ENCODE measurements at regions not wholly inside any gene's neighbourhood (a gene's known extent, or its start where the extent isn't known, plus 50 kb on each side); places are given as distances from the start of the nearest gene placed in this dataset.

- H3K9me3 Mint-ChIP-seq, result peaks cover 5% of the 10 kb centered on the region
- DNase-seq (ENCODE audit: low spot score in 2 of 2) (no peak), ATAC-seq (no peak)
- H3K4me1 Mint-ChIP-seq, result no peaks in the 10 kb centered on the region
- no peaks in the 10 kb centered on the region for H3K36me3 Mint-ChIP-seq
- H3K4me3 Mint-ChIP-seq, result no peak overlapping the region
- H3K27ac Mint-ChIP-seq, result no peak overlapping the region
These were observed 571.9 kb downstream of the NYAP2 start for GRCh38 chr2:225971433-225971832.

DNA sequence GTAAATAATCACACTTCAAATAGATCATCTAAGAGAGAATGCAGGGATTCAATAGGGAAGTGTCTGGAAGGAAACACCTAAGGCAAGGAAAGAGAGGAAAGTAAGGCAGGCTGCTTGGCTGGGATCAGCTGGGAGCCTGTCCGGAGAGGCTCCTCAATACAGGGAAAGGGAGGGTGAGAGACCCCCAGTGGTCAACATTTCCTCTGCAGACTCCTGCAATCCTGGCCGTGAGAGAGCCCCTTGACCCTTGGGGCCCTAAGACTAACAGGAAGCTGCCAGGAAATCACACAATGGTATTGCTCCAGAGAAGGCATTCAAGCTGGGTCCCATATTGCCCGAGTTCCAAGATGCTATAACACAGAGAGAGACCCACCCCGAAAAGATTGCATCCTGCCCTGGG lies 549.4 kb downstream of the NYAP2 start:
- Mint-ChIP-seq H3K36me3 (no peaks in the 10 kb centered on the region), H3K4me1 (no peaks in the 10 kb centered on the region), H3K9me3 (peaks cover 12% of the 10 kb centered on the region), H3K4me3 (no peak overlapping the region), H3K27ac (no peak overlapping the region)
- ATAC-seq (no peak), DNase-seq (ENCODE audit: low spot score in 2 of 2) (no peak)

- no peak overlapping the region for H3K4me3 Mint-ChIP-seq
- peaks cover 9% of the 10 kb centered on the region for H3K9me3 Mint-ChIP-seq
- no peak for ATAC-seq
- H3K27ac Mint-ChIP-seq, result no peak overlapping the region
- H3K4me1 Mint-ChIP-seq, result no peaks in the 10 kb centered on the region
- H3K36me3 Mint-ChIP-seq, result no peaks in the 10 kb centered on the region
- DNase-seq (ENCODE audit: low spot score in 2 of 2), result no peak
These were observed 539.5 kb downstream of the NYAP2 start for GRCh38 chr2:225938991-225939390.

DNA sequence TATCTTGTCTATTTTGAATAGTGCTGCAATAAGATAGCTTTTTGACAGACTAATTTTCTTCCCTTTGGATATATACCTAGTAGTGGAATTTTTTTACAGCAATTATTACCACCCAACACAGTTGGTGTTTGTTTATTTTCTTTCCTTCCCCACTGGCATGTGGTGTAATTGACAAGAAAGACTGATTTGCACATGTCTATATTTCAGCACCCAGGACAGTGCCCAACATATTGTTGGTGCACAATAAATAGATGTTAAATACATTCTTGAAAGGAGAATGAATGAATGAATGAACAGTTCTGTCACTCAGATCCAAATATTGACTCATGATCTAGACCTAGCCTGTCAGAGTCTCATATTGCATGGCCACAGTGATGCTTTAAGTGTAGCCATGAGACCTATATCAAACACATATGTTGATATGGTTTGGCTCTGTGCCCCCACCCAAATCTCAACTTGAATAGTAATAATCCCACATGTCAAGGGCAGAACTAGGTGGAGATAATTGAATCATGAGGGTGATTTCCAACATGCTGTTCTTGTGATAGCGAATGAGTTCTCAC lies 538.2 kb downstream of the NYAP2 start:
- DNase-seq (ENCODE audit: low spot score in 2 of 2) (no peak), ATAC-seq (no peak)
- H3K4me1 Mint-ChIP-seq, result no peaks in the 10 kb centered on the region
- no peak overlapping the region for H3K4me3 Mint-ChIP-seq
- peaks cover 9% of the 10 kb centered on the region for H3K9me3 Mint-ChIP-seq
- no peak overlapping the region for H3K27ac Mint-ChIP-seq
- no peaks in the 10 kb centered on the region for H3K36me3 Mint-ChIP-seq

GRCh38 chr2:225932811-225933413 lies 533.4 kb downstream of the NYAP2 start:
- Mint-ChIP-seq H3K4me1 (no peaks in the 10 kb centered on the region), H3K36me3 (no peaks in the 10 kb centered on the region), H3K27ac (no peak overlapping the region), H3K4me3 (no peak overlapping the region), H3K9me3 (peaks cover 11% of the 10 kb centered on the region)
- ATAC-seq (no peak), DNase-seq (ENCODE audit: low spot score in 2 of 2) (no peak)

- ATAC-seq (no peak), DNase-seq (ENCODE audit: low spot score in 2 of 2) (no peak)
- Mint-ChIP-seq H3K36me3 (no peaks in the 10 kb centered on the region), H3K4me1 (no peaks in the 10 kb centered on the region), H3K4me3 (no peak overlapping the region), H3K27ac (no peak overlapping the region), H3K9me3 (peaks cover 6% of the 10 kb centered on the region)
These were observed 531.2 kb downstream of the NYAP2 start for GRCh38 chr2:225930687-225931086.

DNA sequence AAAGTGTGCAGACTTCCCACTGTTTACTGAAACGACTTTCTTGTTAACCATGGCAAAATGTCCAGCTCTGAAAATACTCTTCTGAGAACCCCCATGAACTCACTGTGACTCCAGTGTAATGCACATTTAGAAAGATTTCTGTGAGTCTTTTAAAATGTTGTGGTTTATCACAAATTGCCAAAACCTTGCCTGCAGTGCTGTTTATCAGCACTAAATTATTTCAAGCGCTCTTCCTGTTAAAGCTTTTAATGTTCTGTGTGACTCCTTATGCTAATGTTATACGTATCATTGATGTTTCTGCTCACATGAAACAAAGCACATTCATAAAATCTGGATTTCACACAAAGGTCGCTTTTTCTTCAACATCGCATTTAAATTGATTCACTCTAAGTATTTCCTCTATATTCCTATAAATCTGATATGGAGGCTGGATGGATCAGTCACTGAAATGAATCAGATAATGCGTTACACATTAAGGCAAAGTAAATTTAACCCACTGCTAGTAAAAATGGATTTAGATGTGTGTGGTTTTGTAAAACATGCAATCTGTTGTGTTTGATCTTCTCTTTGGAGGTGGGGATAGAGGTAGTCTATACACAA lies 521.2 kb downstream of the NYAP2 start:
- no peaks in the 10 kb centered on the region for H3K4me1 Mint-ChIP-seq
- no peaks in the 10 kb centered on the region for H3K36me3 Mint-ChIP-seq
- H3K4me3 Mint-ChIP-seq, result no peak overlapping the region
- no peak for ATAC-seq
- H3K27ac Mint-ChIP-seq, result no peak overlapping the region
- no peak for DNase-seq (ENCODE audit: low spot score in 2 of 2)
- H3K9me3 Mint-ChIP-seq, result peaks cover 5% of the 10 kb centered on the region

- Mint-ChIP-seq H3K4me3 (no peak overlapping the region), H3K9me3 (peaks cover 5% of the 10 kb centered on the region), H3K36me3 (no peaks in the 10 kb centered on the region), H3K4me1 (no peaks in the 10 kb centered on the region), H3K27ac (no peak overlapping the region)
- ATAC-seq, result no peak
- no peak for DNase-seq (ENCODE audit: low spot score in 2 of 2)
These were observed 517.2 kb downstream of the NYAP2 start for GRCh38 chr2:225916692-225917091.

GRCh38 chr2:225911019-225911418 lies 511.5 kb downstream of the NYAP2 start:
- no peak overlapping the region for H3K27ac Mint-ChIP-seq
- no peaks in the 10 kb centered on the region for H3K36me3 Mint-ChIP-seq
- H3K9me3 Mint-ChIP-seq, result no peaks in the 10 kb centered on the region
- no peaks in the 10 kb centered on the region for H3K4me1 Mint-ChIP-seq
- no peak overlapping the region for H3K4me3 Mint-ChIP-seq
- DNase-seq (ENCODE audit: low spot score in 2 of 2) (no peak), ATAC-seq (no peak)

DNA sequence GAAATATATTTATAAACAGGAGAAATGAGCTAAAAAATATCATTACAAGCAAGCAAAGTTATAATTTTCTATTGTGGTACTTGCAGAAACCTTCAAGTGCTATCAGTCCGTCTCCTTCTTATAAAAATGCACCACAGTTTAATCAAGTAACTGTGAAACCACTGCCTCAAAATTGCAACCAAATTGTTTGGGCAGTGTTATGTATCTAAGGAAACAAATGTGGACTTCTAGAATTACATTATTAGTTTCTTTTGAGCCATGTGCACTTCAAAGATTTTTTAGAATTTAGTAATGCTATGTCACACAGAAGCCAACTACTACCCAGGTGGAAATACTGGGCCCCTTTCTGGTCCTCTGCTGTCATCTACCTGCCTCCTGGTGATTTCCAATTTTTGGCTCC lies 495.6 kb downstream of the NYAP2 start:
- H3K27ac Mint-ChIP-seq, result no peak overlapping the region
- ATAC-seq (no peak), DNase-seq (ENCODE audit: low spot score in 2 of 2) (no peak)
- H3K9me3 Mint-ChIP-seq, result no peaks in the 10 kb centered on the region
- no peaks in the 10 kb centered on the region for H3K36me3 Mint-ChIP-seq
- no peak overlapping the region for H3K4me3 Mint-ChIP-seq
- no peaks in the 10 kb centered on the region for H3K4me1 Mint-ChIP-seq

DNA sequence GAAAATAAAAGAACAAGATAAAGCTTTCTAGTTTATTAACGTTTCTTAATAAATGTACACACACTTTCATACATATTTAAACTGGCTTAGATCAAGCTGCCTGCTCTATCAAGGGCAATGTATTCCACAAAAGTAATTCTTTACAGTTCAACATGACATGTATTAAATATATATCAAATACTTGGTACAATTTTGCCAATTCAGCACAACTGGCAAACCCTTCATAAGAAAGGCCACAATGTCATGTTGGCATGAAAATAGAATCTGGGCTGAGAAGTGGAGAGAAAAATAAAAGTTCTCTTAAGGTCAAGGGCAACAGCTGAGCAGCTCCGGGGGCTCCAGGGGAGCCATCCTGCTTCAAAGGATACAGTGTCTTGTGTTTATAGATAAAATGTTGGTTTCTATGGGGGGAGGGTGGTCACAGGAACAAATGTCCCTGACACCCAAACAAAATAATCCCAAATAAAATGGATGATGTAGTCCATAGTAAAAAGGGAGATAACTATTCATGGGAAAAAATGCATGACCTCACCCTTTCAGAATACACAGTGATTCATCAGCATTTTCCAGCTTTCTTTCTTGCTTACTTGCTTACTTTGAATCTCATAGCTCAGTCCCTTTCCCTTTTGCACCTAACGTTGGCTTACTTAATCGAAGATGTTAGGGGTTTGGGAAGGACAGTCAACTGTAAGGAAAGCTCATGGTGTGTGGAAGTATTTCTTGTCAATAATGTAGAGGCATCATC lies 494.9 kb downstream of the NYAP2 start:
- Mint-ChIP-seq H3K4me3 (no peak overlapping the region), H3K4me1 (no peaks in the 10 kb centered on the region), H3K27ac (no peak overlapping the region), H3K9me3 (no peaks in the 10 kb centered on the region), H3K36me3 (no peaks in the 10 kb centered on the region)
- DNase-seq (ENCODE audit: low spot score in 2 of 2) (no peak), ATAC-seq (no peak)

- H3K9me3 Mint-ChIP-seq, result no peaks in the 10 kb centered on the region
- H3K4me3 Mint-ChIP-seq, result no peak overlapping the region
- H3K4me1 Mint-ChIP-seq, result no peaks in the 10 kb centered on the region
- ATAC-seq, result no peak
- H3K27ac Mint-ChIP-seq, result no peak overlapping the region
- no peak for DNase-seq (ENCODE audit: low spot score in 2 of 2)
- H3K36me3 Mint-ChIP-seq, result no peaks in the 10 kb centered on the region
These were observed 493.6 kb downstream of the NYAP2 start for GRCh38 chr2:225893151-225893550.

DNA sequence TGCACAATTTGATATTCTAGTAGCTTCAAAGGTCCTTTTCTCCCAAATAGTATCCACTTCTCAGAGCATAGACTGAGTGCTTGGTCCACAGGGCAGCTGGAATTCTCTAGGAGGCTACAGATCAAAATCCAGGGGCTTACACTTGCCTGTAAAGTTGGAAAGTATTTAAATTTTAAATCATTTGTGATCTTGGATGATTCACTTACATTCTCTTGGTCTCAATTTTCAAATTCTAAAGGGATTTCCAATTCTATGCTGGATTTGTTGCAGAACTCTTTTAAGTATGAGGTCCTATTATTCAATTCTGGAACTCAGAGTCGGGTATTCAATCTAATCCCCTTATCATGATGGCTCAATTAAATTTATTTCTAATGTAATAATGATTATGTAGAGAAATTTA lies 492.3 kb downstream of the NYAP2 start:
- Mint-ChIP-seq H3K4me3 (no peak overlapping the region), H3K36me3 (no peaks in the 10 kb centered on the region), H3K27ac (no peak overlapping the region), H3K9me3 (no peaks in the 10 kb centered on the region), H3K4me1 (no peaks in the 10 kb centered on the region)
- ATAC-seq, result no peak
- no peak for DNase-seq (ENCODE audit: low spot score in 2 of 2)

DNA sequence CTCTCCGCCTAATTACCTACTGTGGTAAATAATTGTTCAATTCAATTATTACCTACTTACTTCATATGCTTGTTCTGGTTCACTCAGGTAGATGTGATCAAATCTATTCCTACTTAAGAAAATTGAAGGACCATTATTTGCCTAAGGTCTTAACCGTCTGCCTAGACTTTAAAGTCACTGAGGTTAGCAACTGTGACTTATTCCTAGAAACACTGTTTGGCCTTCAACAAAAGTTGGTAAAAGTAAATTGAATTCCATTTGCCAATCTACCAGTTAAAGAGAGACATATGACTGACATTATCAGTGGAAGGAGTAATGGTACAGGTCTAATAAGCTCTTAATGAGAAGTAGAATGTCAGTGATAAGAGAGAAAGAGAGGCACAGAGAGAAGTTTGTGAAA lies 491.5 kb downstream of the NYAP2 start:
- no peak for ATAC-seq
- Mint-ChIP-seq H3K4me1 (no peaks in the 10 kb centered on the region), H3K4me3 (no peak overlapping the region), H3K27ac (no peak overlapping the region), H3K36me3 (no peaks in the 10 kb centered on the region), H3K9me3 (no peaks in the 10 kb centered on the region)
- no peak for DNase-seq (ENCODE audit: low spot score in 2 of 2)

GRCh38 chr2:225889452-225889851 lies 489.9 kb downstream of the NYAP2 start:
- H3K36me3 Mint-ChIP-seq, result no peaks in the 10 kb centered on the region
- H3K4me1 Mint-ChIP-seq, result no peaks in the 10 kb centered on the region
- H3K27ac Mint-ChIP-seq, result no peak overlapping the region
- DNase-seq (ENCODE audit: low spot score in 2 of 2) (no peak), ATAC-seq (no peak)
- H3K4me3 Mint-ChIP-seq, result no peak overlapping the region
- no peaks in the 10 kb centered on the region for H3K9me3 Mint-ChIP-seq

GRCh38 chr2:225867071-225867470 lies 467.6 kb downstream of the NYAP2 start:
- DNase-seq (ENCODE audit: low spot score in 2 of 2) (no peak), ATAC-seq (no peak)
- Mint-ChIP-seq H3K36me3 (no peaks in the 10 kb centered on the region), H3K27ac (no peak overlapping the region), H3K9me3 (no peaks in the 10 kb centered on the region), H3K4me1 (no peaks in the 10 kb centered on the region), H3K4me3 (no peak overlapping the region)
